Lower leg skin (tissue), 4 donors: ENCODE measurements at regions not wholly inside any gene's neighbourhood (a gene's known extent, or its start where the extent isn't known, plus 50 kb on each side); places are given as distances from the start of the nearest gene placed in this dataset.

Experiments used
- DNase-seq, 2 donors: peaks; one replicate each; pipeline ENCODE4 v3.0.0-alpha.2; 2019; ENCODE audit warnings: low spot score in 2 of 2
- H3K4me3 ChIP-seq: fragments of 200-600 bp; sonication (generic); 2 replicates; pipeline ENCODE4 v1.5.1; 2017; ENCODE audit warnings: mild to moderate bottlenecking, low read depth; ENCODE audit not compliant: poor library complexity, severe bottlenecking
- CTCF ChIP-seq, 3 donors: fragments of 450-650 bp; IDR thresholded peaks; one replicate each; pipeline ENCODE4 v1.5.1; 2016; ENCODE audit warnings: antibody characterized with exemption in 3 of 3, mild to moderate bottlenecking in 3 of 3, moderate library complexity in 2 of 3
- POLR2A ChIP-seq, 2 donors: fragments of 450-650 bp; IDR thresholded peaks; one replicate each; pipeline ENCODE4 v1.6.1; 2016 to 2017; ENCODE audit warnings: antibody characterized with exemption in 2 of 2, mild to moderate bottlenecking in 1 of 2, moderate library complexity in 1 of 2
- WGBS, 2 donors: methylation state at CpG; one replicate each; pipeline ENCODE4 v1.1.5; 2018; 5-methylcytosine and 5-hydroxymethylcytosine counted together
- intact Hi-C: fragments of 100-400 bp; cut with DNase I; formaldehyde crosslinking; loops from one replicate; pipeline ENCODE4 v1.15.0; 2023; ENCODE audit warnings: low total_unique reads

- TF ChIP-seq CTCF (IDR thresholded peaks at IDR 0.05) = no peak
- TF ChIP-seq POLR2A (IDR thresholded peaks at IDR 0.05) = no peak
- DNase-seq = no peak
- WGBS, 2 donors = 40 to 66% methylated on average over 3 of the region's 3 CpGs
- no peak overlapping the region for H3K4me3 ChIP-seq
- intact Hi-C loops = no loop called here
Observed at GRCh38 chr13:106989876-106990275, 421.9 kb upstream of the ARGLU1 start.

DNA sequence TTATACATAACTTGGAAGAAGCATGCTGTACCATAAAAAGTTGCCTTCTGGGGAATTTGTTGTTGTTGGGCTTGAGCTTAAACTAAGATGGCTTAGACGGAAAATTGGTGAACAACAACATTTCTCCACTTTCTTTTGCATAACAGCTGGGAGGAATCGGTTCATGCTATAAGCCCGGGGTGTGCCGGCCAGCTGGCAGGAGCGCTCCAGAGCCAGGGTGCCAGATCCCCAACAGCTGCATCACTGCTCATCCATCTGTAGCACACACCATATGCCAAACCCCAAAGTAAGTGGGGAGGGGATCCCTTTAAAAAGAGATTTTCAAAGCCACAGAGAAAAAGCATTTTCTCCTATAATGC lies 419.5 kb upstream of the ARGLU1 start:
- DNase-seq = no peak
- no peak overlapping the region for H3K4me3 ChIP-seq
- 14 to 41% methylated on average over 5 of the region's 5 CpGs for WGBS, 2 donors
- intact Hi-C loops = no loop called here
- no peak for TF ChIP-seq POLR2A (IDR thresholded peaks at IDR 0.05)
- no peak for TF ChIP-seq CTCF (IDR thresholded peaks at IDR 0.05)

DNA sequence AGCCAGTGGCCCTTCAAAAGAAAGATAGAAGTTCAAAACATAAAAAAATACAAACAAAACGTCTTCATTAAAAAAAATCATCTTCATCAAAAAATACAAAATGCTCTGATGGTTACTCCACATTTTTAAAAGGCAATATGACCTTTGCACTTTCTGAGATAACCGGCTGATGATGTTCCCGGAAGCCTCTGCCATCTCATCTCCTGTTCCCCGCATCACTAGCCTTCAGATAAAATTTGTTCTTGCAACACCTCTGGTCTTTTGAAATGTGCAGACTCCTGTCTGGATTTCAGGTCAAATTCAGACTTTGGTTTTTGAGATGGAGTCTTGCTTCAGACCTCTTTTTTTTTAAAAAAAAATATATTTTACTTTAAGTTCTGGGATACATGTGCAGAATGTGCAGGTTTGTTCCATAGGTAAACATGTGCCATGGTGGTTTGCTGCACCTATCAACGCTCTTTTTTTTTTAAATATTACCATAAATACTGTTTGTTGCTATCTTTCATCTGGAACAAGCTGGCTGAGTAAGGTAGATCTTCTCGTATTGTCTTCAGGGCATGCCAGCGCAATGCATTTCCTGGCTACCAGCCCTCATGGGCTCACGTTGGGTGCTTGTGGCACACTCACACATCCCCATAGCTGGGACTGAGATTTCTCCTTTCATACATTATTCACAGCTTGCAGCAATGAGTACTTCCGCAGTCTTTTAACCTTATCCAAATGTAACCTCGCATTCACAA lies 418.9 kb upstream of the ARGLU1 start:
- H3K4me3 ChIP-seq = no peak overlapping the region
- no peak for TF ChIP-seq CTCF (IDR thresholded peaks at IDR 0.05)
- no peak for TF ChIP-seq POLR2A (IDR thresholded peaks at IDR 0.05)
- WGBS, 2 donors = 39 to 44% methylated on average over 10 of the region's 10 CpGs
- DNase-seq = no peak
- intact Hi-C loops = no loop called here

- 30 to 35% methylated on average over 7 of the region's 7 CpGs for WGBS, 2 donors
- no peak for DNase-seq
- TF ChIP-seq CTCF (IDR thresholded peaks at IDR 0.05) (no peak), POLR2A (IDR thresholded peaks at IDR 0.05) (no peak)
- intact Hi-C loops = no loop called here
- no peak overlapping the region for H3K4me3 ChIP-seq
Observed at GRCh38 chr13:106986033-106986484, 418.1 kb upstream of the ARGLU1 start.

- TF ChIP-seq CTCF (IDR thresholded peaks at IDR 0.05) (no peak), POLR2A (IDR thresholded peaks at IDR 0.05) (no peak)
- DNase-seq = no peak
- H3K4me3 ChIP-seq = no peak overlapping the region
- 85 to 91% methylated on average over 3 of the region's 3 CpGs for WGBS, 2 donors
- intact Hi-C loops = no loop called here
Observed at GRCh38 chr13:106985481-106985880, 417.5 kb upstream of the ARGLU1 start.

GRCh38 chr13:106981051-106981450 lies 413.1 kb upstream of the ARGLU1 start:
- intact Hi-C loops = no loop called here
- 28 to 29% methylated on average over 2 of the region's 2 CpGs for WGBS, 2 donors
- no peak overlapping the region for H3K4me3 ChIP-seq
- DNase-seq = no peak
- no peak for TF ChIP-seq CTCF (IDR thresholded peaks at IDR 0.05)
- no peak for TF ChIP-seq POLR2A (IDR thresholded peaks at IDR 0.05)
